Nephron (organoid): ENCODE measurements at regions not wholly inside any gene's neighbourhood (a gene's known extent, or its start where the extent isn't known, plus 50 kb on each side); places are given as distances from the start of the nearest gene placed in this dataset.

Experiments used
- H3K27ac Mint-ChIP-seq, 3 experiments: 2 replicates each; pipeline ENCODE4 v1.8.0; 2020; ENCODE audit warnings: mixed read lengths in 3 of 3, mild to moderate bottlenecking in 2 of 3, moderate library complexity in 1 of 3
- H3K27me3 Mint-ChIP-seq: 2 replicates; pipeline ENCODE4 v1.8.0; 2021; ENCODE audit warnings: low read depth, mild to moderate bottlenecking, moderate library complexity, mixed read lengths
- H3K36me3 Mint-ChIP-seq: 2 replicates; pipeline ENCODE4 v1.8.0; 2020; ENCODE audit warnings: low read depth, mixed read lengths
- H3K4me1 Mint-ChIP-seq: 2 replicates; pipeline ENCODE4 v1.8.0; 2020; ENCODE audit warnings: mixed read lengths
- H3K4me3 Mint-ChIP-seq, 3 experiments: 2 replicates each; pipeline ENCODE4 v1.8.0; 2020; ENCODE audit warnings: mild to moderate bottlenecking in 3 of 3, mixed read lengths in 3 of 3, moderate library complexity in 2 of 3
- H3K9me3 Mint-ChIP-seq: 2 replicates; pipeline ENCODE4 v1.8.0; 2020; ENCODE audit warnings: mixed read lengths
- TF ChIP-seq, protein P1 (sequence below), 3 experiments: fragments of 200-600 bp; sonication (generic); IDR thresholded peaks; one replicate each; pipeline ENCODE4 v1.5.0; 2021; ENCODE audit warnings: antibody characterized with exemption in 3 of 3; ENCODE audit not compliant: unreplicated experiment in 3 of 3

DNA sequence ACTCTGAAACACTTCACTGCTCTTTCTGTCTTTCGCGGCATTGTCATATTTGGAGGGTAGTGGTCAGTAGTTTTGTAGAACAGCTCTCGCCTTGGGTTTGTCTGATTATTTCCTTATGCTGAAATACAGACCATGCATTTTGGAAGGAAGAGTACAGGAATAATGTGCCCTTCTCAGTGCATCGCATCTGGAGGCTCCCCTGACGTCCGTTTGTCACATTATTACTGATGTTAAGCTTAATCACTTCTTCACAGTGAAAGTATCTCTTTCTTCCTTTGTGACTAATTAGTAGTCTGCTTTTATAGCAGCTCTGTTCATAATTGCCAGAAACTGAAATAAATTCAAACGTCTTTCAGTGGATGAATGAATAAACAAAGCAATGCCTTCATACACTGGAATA is 85.7 kb upstream of the CXADR start:
- H3K27ac Mint-ChIP-seq, result no peak overlapping the region
- no peaks in the 10 kb centered on the region for H3K36me3 Mint-ChIP-seq
- H3K27me3 Mint-ChIP-seq, result peaks cover 5% of the 10 kb centered on the region
- H3K4me1 Mint-ChIP-seq, result no peaks in the 10 kb centered on the region
- no peak overlapping the region for H3K4me3 Mint-ChIP-seq
- no peaks in the 10 kb centered on the region for H3K9me3 Mint-ChIP-seq
- TF ChIP-seq, protein P1, sequence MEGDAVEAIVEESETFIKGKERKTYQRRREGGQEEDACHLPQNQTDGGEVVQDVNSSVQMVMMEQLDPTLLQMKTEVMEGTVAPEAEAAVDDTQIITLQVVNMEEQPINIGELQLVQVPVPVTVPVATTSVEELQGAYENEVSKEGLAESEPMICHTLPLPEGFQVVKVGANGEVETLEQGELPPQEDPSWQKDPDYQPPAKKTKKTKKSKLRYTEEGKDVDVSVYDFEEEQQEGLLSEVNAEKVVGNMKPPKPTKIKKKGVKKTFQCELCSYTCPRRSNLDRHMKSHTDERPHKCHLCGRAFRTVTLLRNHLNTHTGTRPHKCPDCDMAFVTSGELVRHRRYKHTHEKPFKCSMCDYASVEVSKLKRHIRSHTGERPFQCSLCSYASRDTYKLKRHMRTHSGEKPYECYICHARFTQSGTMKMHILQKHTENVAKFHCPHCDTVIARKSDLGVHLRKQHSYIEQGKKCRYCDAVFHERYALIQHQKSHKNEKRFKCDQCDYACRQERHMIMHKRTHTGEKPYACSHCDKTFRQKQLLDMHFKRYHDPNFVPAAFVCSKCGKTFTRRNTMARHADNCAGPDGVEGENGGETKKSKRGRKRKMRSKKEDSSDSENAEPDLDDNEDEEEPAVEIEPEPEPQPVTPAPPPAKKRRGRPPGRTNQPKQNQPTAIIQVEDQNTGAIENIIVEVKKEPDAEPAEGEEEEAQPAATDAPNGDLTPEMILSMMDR (IDR thresholded peaks at IDR 0.05; ENCODE audit: unreplicated experiment in 3 of 3), result no peak

DNA sequence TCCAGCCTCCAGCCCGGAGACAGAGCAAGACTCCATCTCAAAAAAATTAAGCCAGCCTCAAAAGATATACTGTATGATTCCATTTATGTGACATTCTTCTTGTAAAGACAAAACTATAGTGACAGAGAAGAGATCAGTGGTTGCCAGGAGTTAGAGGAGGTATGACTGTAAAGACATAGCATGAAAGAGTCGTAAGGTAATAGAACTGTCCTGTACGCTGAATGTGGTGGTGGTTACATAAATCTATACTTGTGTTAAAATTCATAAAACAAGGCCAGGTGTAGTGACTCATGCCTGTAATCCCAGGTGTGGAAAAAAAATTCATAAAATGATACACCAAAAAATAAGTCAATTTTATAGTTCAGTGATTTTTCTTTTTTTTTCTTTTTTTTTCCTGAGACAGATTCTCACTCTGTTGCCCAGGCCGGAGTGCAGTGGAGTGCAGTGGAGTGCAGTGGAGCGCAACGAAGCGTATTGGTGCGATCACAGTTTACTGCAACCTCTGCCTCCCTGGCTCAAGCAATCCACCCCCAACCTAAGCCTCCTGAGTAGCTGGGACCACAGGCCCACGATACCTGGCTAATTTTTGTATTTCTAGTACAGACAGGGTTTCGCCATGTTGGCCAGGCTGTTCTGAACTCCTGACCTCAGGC is 84.9 kb upstream of the CXADR start:
- Mint-ChIP-seq H3K4me1 (no peaks in the 10 kb centered on the region), H3K27me3 (peaks cover 6% of the 10 kb centered on the region), H3K27ac (no peak overlapping the region), H3K9me3 (no peaks in the 10 kb centered on the region), H3K4me3 (no peak overlapping the region), H3K36me3 (no peaks in the 10 kb centered on the region)
- TF ChIP-seq, protein P1 (IDR thresholded peaks at IDR 0.05; ENCODE audit: unreplicated experiment in 3 of 3), result no peak

DNA sequence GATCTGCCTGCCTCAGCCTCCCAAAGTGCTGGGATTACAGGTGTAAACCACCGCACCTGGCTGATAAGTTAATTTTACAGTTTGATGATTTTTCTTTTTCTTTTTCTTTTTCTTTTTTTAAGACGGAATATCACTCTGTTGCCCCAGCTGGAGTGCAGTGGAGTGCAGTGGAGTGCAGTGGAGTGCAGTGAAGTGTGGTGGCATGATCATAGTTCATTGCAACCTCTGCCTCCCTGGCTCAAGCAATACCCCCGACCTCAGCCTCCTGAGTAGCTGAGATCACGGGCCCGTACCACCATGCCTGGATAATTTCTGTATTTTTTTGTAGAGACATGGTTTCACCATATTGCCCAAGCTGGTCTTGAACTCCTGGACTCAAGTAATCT is 84.4 kb upstream of the CXADR start:
- H3K9me3 Mint-ChIP-seq, result no peaks in the 10 kb centered on the region

DNA sequence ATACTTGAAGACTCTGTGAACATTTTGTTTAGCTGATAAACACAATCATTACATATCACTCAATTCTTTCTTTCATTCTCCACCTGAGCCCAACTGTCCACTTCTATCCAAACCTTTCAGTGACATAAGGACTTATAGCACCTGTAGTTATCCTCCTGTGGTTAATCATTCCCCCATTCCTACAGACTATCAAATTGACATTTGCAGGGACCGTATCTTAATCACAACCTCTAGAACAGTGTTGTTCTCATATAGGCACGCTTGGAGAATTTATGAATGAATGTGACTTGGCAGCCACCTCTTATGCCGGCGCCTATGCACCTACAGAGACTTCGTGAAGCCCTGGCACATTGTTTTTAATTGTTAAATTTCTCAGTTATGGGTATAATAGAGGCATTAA is 83.9 kb upstream of the CXADR start:
- H3K27me3 Mint-ChIP-seq, result peaks cover 6% of the 10 kb centered on the region
- H3K36me3 Mint-ChIP-seq, result no peaks in the 10 kb centered on the region
- H3K4me1 Mint-ChIP-seq, result peaks cover 4% of the 10 kb centered on the region
- H3K4me3 Mint-ChIP-seq, result no peak overlapping the region
- TF ChIP-seq, protein P1 (IDR thresholded peaks at IDR 0.05; ENCODE audit: unreplicated experiment in 3 of 3), result no peak
- H3K27ac Mint-ChIP-seq, result no peak overlapping the region
- no peaks in the 10 kb centered on the region for H3K9me3 Mint-ChIP-seq

More for the DNA sequence above, 84.4 kb upstream of the CXADR start:
- Mint-ChIP-seq H3K36me3 (no peaks in the 10 kb centered on the region), H3K4me1 (no peaks in the 10 kb centered on the region), H3K27me3 (peaks cover 6% of the 10 kb centered on the region), H3K4me3 (no peak overlapping the region), H3K27ac (no peak overlapping the region)
- TF ChIP-seq, protein P1 (IDR thresholded peaks at IDR 0.05; ENCODE audit: unreplicated experiment in 3 of 3), result no peak

DNA sequence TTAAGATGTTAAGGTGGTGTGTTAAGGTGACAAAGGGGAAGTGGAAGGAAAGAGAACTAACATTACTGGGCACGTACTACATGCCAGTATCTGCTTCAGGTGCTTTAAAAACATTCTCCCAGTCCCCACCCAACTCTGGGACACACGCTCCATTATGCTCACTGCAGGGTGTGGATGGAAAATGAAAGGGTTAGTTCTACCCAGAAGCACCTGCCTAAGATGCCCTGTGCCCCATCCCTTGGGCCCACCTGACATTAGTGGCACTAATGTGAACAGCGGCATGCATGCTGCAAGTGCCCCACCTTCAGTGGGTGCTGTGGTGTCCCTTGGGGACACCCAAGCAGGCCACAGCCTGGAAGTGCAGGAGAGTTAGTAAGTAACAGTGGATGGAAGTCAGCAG is 82.9 kb upstream of the CXADR start:
- Mint-ChIP-seq H3K36me3 (no peaks in the 10 kb centered on the region), H3K4me1 (peaks cover 4% of the 10 kb centered on the region), H3K4me3 (no peak overlapping the region), H3K27ac (no peak overlapping the region), H3K27me3 (peaks cover 6% of the 10 kb centered on the region), H3K9me3 (no peaks in the 10 kb centered on the region)
- TF ChIP-seq, protein P1 (IDR thresholded peaks at IDR 0.05; ENCODE audit: unreplicated experiment in 3 of 3), result no peak

DNA sequence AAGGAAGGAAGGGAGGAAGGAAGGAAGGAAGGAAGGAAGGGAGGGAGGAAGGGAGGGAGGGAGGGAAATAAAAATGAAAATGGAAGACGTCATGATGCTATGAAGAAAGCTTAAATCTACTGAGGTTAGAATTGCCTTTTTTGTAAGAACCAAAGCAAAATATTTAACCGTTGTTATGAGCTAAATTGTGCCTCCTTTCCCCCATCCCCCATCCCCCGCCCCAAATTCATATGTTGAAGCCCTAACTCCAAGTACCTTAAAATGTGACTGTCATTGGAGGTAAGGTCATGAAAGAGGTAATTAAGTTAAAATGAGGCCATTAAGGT is 80.1 kb upstream of the CXADR start:
- no peak overlapping the region for H3K4me3 Mint-ChIP-seq
- peaks cover 24% of the 10 kb centered on the region for H3K4me1 Mint-ChIP-seq
- TF ChIP-seq, protein P1 (IDR thresholded peaks at IDR 0.05; ENCODE audit: unreplicated experiment in 3 of 3), result no peak
- H3K27ac Mint-ChIP-seq, result no peak overlapping the region
- no peaks in the 10 kb centered on the region for H3K9me3 Mint-ChIP-seq
- H3K27me3 Mint-ChIP-seq, result peaks cover 3% of the 10 kb centered on the region
- no peaks in the 10 kb centered on the region for H3K36me3 Mint-ChIP-seq
